Peyer's patch (tissue), 4 donors: ENCODE measurements at regions not wholly inside any gene's neighbourhood (a gene's known extent, or its start where the extent isn't known, plus 50 kb on each side); places are given as distances from the start of the nearest gene placed in this dataset.

ENCODE experiments used
- CTCF ChIP-seq, 6 experiments: fragments of 450-650 bp in 4 of 6; fragments of 200-600 bp in 2 of 6; sonication (generic) in 1 of 6; IDR thresholded peaks; one replicate each; pipeline ENCODE4 v1.5.1; 2017 to 2019; ENCODE audit warnings: antibody characterized with exemption in 6 of 6, mild to moderate bottlenecking in 3 of 6, moderate library complexity in 1 of 6
- POLR2A ChIP-seq, 2 donors: fragments of 450-650 bp; IDR thresholded peaks; one replicate each; pipeline ENCODE4 v1.5.1; 2017; ENCODE audit warnings: antibody characterized with exemption in 2 of 2, mild to moderate bottlenecking in 2 of 2, moderate library complexity in 2 of 2

- TF ChIP-seq CTCF (IDR thresholded peaks at IDR 0.05) = no peak
- TF ChIP-seq POLR2A (IDR thresholded peaks at IDR 0.05) = no peak
Measured at GRCh38 chr3:168186293-168186983, 90.7 kb upstream of the GOLIM4 start.
